ENCODE measurements at regions not wholly inside any gene's neighbourhood (a gene's known extent, or its start where the extent isn't known, plus 50 kb on each side); places are given as distances from the start of the nearest gene placed in this dataset.

GRCh38 chr5:117102591-117102990 lies 528.0 kb upstream of the SEMA6A start:
- Histone ChIP-seq H3K27ac (ENCODE audit: insufficient read depth, low read depth, low read length) (no peak overlapping the region), H3K9me3 (replicated peaks; ENCODE audit: control insufficient read depth, insufficient read depth, low read length) (no peaks in the 10 kb centered on the region), H3K9ac (replicated peaks; ENCODE audit: extremely low read depth, insufficient read depth, low read length) (no peak overlapping the region), H3K4me3 (replicated peaks in 1 of 3; ENCODE audit: insufficient read depth in 1 of 3, low read depth in 1 of 3, low read length in 3 of 3) (no peak overlapping the region), H4K20me1 (replicated peaks; ENCODE audit: control insufficient read depth, extremely low read depth, insufficient read depth, low read length) (no peaks in the 10 kb centered on the region), H3K36me3 (ENCODE audit: control insufficient read depth in 2 of 2, extremely low read depth in 1 of 2, insufficient read depth in 2 of 2, low read length in 2 of 2) (no peaks in the 10 kb centered on the region), H3K9me1 (replicated peaks; ENCODE audit: control insufficient read depth, extremely low read depth, insufficient read depth, low read length) (no peaks in the 10 kb centered on the region), H3K79me2 (ENCODE audit: control insufficient read depth, insufficient read depth, low read length) (no peaks in the 10 kb centered on the region), H3K4me1 (ENCODE audit: control insufficient read depth, extremely low read depth, insufficient read depth, low read length) (no peaks in the 10 kb centered on the region), H3K27me3 (ENCODE audit: control insufficient read depth in 2 of 2, insufficient read depth in 2 of 2, low read length in 2 of 2) (no peaks in the 10 kb centered on the region), H3K4me2 (ENCODE audit: insufficient read depth, low read length) (no peak overlapping the region), H2AFZ (ENCODE audit: low read depth, low read length) (no peak overlapping the region)
- intact Hi-C loops (cut with micrococcal nuclease) = no loop called here
- CTCF ChIA-PET = no interaction called here
- dilution Hi-C loops (cut with MboI; ENCODE audit: extremely low pct_ligation_motif_present, low sequenced_read_pairs) = no loop called here
- POLR2A ChIA-PET = no interaction called here
- FAIRE-seq (no peak), DNase-seq (ENCODE audit: low read depth, low spot score) (no peak)
- no TSS peak for BruUV-seq (replicated peaks)
- TF ChIP-seq GATA2 (IDR thresholded peaks at IDR 0.05; ENCODE audit: insufficient read depth, insufficient read length, low read depth, low read length) (no peak), POLR2AphosphoS5 (IDR thresholded peaks at IDR 0.05; ENCODE audit: insufficient read depth, low read depth, low read length) (no peak), JUN (IDR thresholded peaks at IDR 0.05; ENCODE audit: borderline replicate concordance, insufficient read depth, insufficient read length, low read depth) (no peak), POLR2A (IDR thresholded peaks at IDR 0.05; ENCODE audit: low read depth, low read length) (no peak), MYC (IDR thresholded peaks at IDR 0.05; ENCODE audit: low read depth, low read length) (no peak), FOS (IDR thresholded peaks at IDR 0.05; ENCODE audit: borderline replicate concordance, insufficient read depth, low read length) (no peak), EZH2 (IDR thresholded peaks at IDR 0.05; ENCODE audit: borderline replicate concordance, low read depth, low read length, severe bottlenecking) (no peak)
- TF ChIP-seq, protein P1, sequence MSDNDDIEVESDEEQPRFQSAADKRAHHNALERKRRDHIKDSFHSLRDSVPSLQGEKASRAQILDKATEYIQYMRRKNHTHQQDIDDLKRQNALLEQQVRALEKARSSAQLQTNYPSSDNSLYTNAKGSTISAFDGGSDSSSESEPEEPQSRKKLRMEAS (IDR thresholded peaks at IDR 0.05; ENCODE audit: insufficient read depth, insufficient read length) = no peak
- TF ChIP-seq, protein P2, sequence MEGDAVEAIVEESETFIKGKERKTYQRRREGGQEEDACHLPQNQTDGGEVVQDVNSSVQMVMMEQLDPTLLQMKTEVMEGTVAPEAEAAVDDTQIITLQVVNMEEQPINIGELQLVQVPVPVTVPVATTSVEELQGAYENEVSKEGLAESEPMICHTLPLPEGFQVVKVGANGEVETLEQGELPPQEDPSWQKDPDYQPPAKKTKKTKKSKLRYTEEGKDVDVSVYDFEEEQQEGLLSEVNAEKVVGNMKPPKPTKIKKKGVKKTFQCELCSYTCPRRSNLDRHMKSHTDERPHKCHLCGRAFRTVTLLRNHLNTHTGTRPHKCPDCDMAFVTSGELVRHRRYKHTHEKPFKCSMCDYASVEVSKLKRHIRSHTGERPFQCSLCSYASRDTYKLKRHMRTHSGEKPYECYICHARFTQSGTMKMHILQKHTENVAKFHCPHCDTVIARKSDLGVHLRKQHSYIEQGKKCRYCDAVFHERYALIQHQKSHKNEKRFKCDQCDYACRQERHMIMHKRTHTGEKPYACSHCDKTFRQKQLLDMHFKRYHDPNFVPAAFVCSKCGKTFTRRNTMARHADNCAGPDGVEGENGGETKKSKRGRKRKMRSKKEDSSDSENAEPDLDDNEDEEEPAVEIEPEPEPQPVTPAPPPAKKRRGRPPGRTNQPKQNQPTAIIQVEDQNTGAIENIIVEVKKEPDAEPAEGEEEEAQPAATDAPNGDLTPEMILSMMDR (IDR thresholded peaks at IDR 0.05; ENCODE audit: extremely low read depth in 1 of 2, insufficient read depth in 1 of 2, low read depth in 1 of 2, low read length in 2 of 2) = no peak
